ENCODE measurements at regions not wholly inside any gene's neighbourhood (a gene's known extent, or its start where the extent isn't known, plus 50 kb on each side); places are given as distances from the start of the nearest gene placed in this dataset.

DNA sequence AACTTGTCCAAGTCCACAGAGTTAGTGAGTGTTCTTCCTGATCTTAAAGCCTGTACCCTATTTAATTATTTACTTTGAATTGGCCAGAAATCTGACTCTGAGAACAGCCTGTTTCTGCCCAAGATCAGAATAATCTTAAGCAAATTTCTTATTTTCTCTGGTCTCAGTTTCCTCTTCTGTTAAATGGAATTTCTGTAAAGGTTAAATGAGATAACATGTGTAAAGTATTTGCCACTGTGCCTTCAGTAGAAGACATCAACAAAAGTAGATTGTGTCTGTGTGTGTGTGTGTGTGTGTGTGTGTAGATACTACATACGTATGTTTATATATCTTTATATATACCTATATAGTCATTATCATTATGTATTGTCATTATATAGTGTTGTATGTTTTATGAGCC is 124.2 kb upstream of the FGGY start:
- TF ChIP-seq, protein P1, sequence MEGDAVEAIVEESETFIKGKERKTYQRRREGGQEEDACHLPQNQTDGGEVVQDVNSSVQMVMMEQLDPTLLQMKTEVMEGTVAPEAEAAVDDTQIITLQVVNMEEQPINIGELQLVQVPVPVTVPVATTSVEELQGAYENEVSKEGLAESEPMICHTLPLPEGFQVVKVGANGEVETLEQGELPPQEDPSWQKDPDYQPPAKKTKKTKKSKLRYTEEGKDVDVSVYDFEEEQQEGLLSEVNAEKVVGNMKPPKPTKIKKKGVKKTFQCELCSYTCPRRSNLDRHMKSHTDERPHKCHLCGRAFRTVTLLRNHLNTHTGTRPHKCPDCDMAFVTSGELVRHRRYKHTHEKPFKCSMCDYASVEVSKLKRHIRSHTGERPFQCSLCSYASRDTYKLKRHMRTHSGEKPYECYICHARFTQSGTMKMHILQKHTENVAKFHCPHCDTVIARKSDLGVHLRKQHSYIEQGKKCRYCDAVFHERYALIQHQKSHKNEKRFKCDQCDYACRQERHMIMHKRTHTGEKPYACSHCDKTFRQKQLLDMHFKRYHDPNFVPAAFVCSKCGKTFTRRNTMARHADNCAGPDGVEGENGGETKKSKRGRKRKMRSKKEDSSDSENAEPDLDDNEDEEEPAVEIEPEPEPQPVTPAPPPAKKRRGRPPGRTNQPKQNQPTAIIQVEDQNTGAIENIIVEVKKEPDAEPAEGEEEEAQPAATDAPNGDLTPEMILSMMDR (IDR thresholded peaks at IDR 0.05): no peak
- no peak for TF ChIP-seq POLR2A (IDR thresholded peaks at IDR 0.05)

Data from ovary (tissue), 3 donors.